ENCODE measurements at regions not wholly inside any gene's neighbourhood (a gene's known extent, or its start where the extent isn't known, plus 50 kb on each side); places are given as distances from the start of the nearest gene placed in this dataset.

DNA sequence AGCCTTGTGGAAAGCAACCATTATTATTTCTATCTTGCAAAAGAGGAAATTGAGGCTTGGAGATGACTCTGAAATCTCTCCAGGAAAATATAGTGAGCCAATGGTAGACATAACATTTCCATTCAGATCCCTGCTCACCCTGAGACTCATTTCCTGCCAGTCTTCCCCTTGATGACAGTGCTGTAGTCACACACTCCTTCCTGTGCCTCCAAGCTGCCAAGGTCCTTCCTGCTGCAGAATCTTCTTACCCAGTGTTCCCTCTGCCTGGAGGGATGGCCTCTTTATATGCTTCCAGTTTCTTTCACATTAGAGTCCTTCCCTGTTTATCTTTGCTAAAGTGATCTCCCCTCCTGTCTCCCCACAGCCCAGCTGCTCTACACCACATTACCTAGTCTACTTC lies 648.1 kb downstream of the TOX3 start:
- no peak for FAIRE-seq

More for the DNA sequence above, 648.1 kb downstream of the TOX3 start:
- POLR2A ChIA-PET: no interaction called here
- dilution Hi-C loops (cut with MboI; ENCODE audit: extremely low pct_ligation_motif_present, low sequenced_read_pairs) (no loop called here), intact Hi-C loops (cut with micrococcal nuclease) (no loop called here)
- no peaks in the 10 kb centered on the region for H3K9me1 ChIP-seq (replicated peaks; ENCODE audit: control insufficient read depth, extremely low read depth, insufficient read depth, low read length)
- H3K27ac ChIP-seq (ENCODE audit: insufficient read depth, low read depth, low read length): no peak overlapping the region
- no peaks in the 10 kb centered on the region for H3K4me1 ChIP-seq (ENCODE audit: control insufficient read depth, extremely low read depth, insufficient read depth, low read length)
- no peaks in the 10 kb centered on the region for H4K20me1 ChIP-seq (replicated peaks; ENCODE audit: control insufficient read depth, extremely low read depth, insufficient read depth, low read length)
- DNase-seq (ENCODE audit: low read depth, low spot score): no peak
- peaks cover 8% of the 10 kb centered on the region for H3K9me3 ChIP-seq (replicated peaks; ENCODE audit: control insufficient read depth, insufficient read depth, low read length)
- no peak overlapping the region for H3K4me2 ChIP-seq (ENCODE audit: insufficient read depth, low read length)
- no peak for TF ChIP-seq GATA2 (IDR thresholded peaks at IDR 0.05; ENCODE audit: insufficient read depth, insufficient read length, low read depth, low read length)
- no peak for TF ChIP-seq JUN (IDR thresholded peaks at IDR 0.05; ENCODE audit: borderline replicate concordance, insufficient read depth, insufficient read length, low read depth)
- TF ChIP-seq EZH2 (IDR thresholded peaks at IDR 0.05; ENCODE audit: borderline replicate concordance, low read depth, low read length, severe bottlenecking): no peak
- no peak for TF ChIP-seq MAX (IDR thresholded peaks at IDR 0.05; ENCODE audit: insufficient read depth, insufficient read length)
- TF ChIP-seq, protein P1, sequence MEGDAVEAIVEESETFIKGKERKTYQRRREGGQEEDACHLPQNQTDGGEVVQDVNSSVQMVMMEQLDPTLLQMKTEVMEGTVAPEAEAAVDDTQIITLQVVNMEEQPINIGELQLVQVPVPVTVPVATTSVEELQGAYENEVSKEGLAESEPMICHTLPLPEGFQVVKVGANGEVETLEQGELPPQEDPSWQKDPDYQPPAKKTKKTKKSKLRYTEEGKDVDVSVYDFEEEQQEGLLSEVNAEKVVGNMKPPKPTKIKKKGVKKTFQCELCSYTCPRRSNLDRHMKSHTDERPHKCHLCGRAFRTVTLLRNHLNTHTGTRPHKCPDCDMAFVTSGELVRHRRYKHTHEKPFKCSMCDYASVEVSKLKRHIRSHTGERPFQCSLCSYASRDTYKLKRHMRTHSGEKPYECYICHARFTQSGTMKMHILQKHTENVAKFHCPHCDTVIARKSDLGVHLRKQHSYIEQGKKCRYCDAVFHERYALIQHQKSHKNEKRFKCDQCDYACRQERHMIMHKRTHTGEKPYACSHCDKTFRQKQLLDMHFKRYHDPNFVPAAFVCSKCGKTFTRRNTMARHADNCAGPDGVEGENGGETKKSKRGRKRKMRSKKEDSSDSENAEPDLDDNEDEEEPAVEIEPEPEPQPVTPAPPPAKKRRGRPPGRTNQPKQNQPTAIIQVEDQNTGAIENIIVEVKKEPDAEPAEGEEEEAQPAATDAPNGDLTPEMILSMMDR (IDR thresholded peaks at IDR 0.05; ENCODE audit: extremely low read depth in 1 of 2, insufficient read depth in 1 of 2, low read depth in 1 of 2, low read length in 2 of 2): no peak
- no peak for TF ChIP-seq MYC (IDR thresholded peaks at IDR 0.05; ENCODE audit: low read depth, low read length)
- no peak for TF ChIP-seq FOS (IDR thresholded peaks at IDR 0.05; ENCODE audit: borderline replicate concordance, insufficient read depth, low read length)
- no peak for TF ChIP-seq POLR2A (IDR thresholded peaks at IDR 0.05; ENCODE audit: low read depth, low read length)
- no peak for TF ChIP-seq POLR2AphosphoS5 (IDR thresholded peaks at IDR 0.05; ENCODE audit: insufficient read depth, low read depth, low read length)
- CTCF ChIA-PET: no interaction called here
- H2AFZ ChIP-seq (ENCODE audit: low read depth, low read length): no peak overlapping the region
- no TSS peak for BruUV-seq (replicated peaks)
- no peak overlapping the region for H3K4me3 ChIP-seq (replicated peaks in 1 of 3; ENCODE audit: insufficient read depth in 1 of 3, low read depth in 1 of 3, low read length in 3 of 3)
- no peaks in the 10 kb centered on the region for H3K79me2 ChIP-seq (ENCODE audit: control insufficient read depth, insufficient read depth, low read length)
- no peaks in the 10 kb centered on the region for H3K36me3 ChIP-seq (ENCODE audit: control insufficient read depth in 2 of 2, extremely low read depth in 1 of 2, insufficient read depth in 2 of 2, low read length in 2 of 2)
- H3K27me3 ChIP-seq (ENCODE audit: control insufficient read depth in 2 of 2, insufficient read depth in 2 of 2, low read length in 2 of 2): no peaks in the 10 kb centered on the region
- H3K9ac ChIP-seq (replicated peaks; ENCODE audit: extremely low read depth, insufficient read depth, low read length): no peak overlapping the region

All from endothelial cell of umbilical vein (primary cell).